Neural progenitor cell (in vitro differentiated cells): ENCODE measurements at regions not wholly inside any gene's neighbourhood (a gene's known extent, or its start where the extent isn't known, plus 50 kb on each side); places are given as distances from the start of the nearest gene placed in this dataset.

ENCODE experiments used
- DNase-seq: peaks from one replicate; pipeline ENCODE4 v3.0.0-alpha.2; 2016; ENCODE audit warnings: low spot score
- H2AFZ ChIP-seq: fragments of 200-600 bp; sonication (generic); replicated peaks from 2 replicates; pipeline ENCODE4 v1.6.1; 2016; ENCODE audit warnings: antibody characterized with exemption
- H3F3A ChIP-seq: fragments of 200-600 bp; sonication (generic); 2 replicates; pipeline ENCODE4 v1.6.1; 2016; ENCODE audit warnings: antibody characterized with exemption, low read depth
- H3K27ac ChIP-seq: fragments of 200-600 bp; sonication (generic); 2 replicates; pipeline ENCODE4 v1.5.1; 2016; ENCODE audit warnings: mild to moderate bottlenecking
- H3K27me3 ChIP-seq: fragments of 200-600 bp; sonication (generic); 2 replicates; pipeline ENCODE4 v1.6.1; 2016; ENCODE audit warnings: mild to moderate bottlenecking, moderate library complexity
- H3K36me3 ChIP-seq: fragments of 200-600 bp; sonication (generic); 2 replicates; pipeline ENCODE4 v1.5.1; 2016
- H3K4me1 ChIP-seq: fragments of 200-600 bp; sonication (generic); 2 replicates; pipeline ENCODE4 v1.6.1; 2016; ENCODE audit warnings: mixed run types
- H3K4me2 ChIP-seq: fragments of 200-600 bp; sonication (generic); 2 replicates; pipeline ENCODE4 v1.6.1; 2016
- H3K4me3 ChIP-seq: fragments of 200-600 bp; sonication (generic); 2 replicates; pipeline ENCODE4 v1.5.1; 2016
- H3K79me2 ChIP-seq: fragments of 200-600 bp; sonication (generic); 2 replicates; pipeline ENCODE4 v1.6.1; 2016; ENCODE audit warnings: low read depth
- H3K9ac ChIP-seq: fragments of 200-600 bp; sonication (generic); 2 replicates; pipeline ENCODE4 v1.6.1; 2016
- H3K9me3 ChIP-seq: fragments of 200-600 bp; sonication (generic); 2 replicates; pipeline ENCODE4 v1.5.1; 2016; ENCODE audit warnings: low read depth
- H4K20me1 ChIP-seq: fragments of 200-600 bp; sonication (generic); 2 replicates; pipeline ENCODE4 v1.6.1; 2016; ENCODE audit warnings: low read depth
- H3K27ac Mint-ChIP-seq: 3 replicates; pipeline ENCODE4 v1.8.0; 2021; ENCODE audit warnings: mixed read lengths
- H3K27me3 Mint-ChIP-seq: 2 replicates; pipeline ENCODE4 v1.8.0; 2022; ENCODE audit warnings: low read depth, mild to moderate bottlenecking, inconsistent platforms, moderate library complexity, mixed read lengths; ENCODE audit not compliant: insufficient read depth
- H3K36me3 Mint-ChIP-seq: 3 replicates; pipeline ENCODE4 v1.8.0; 2021; ENCODE audit warnings: mixed read lengths
- H3K4me1 Mint-ChIP-seq: 3 replicates; pipeline ENCODE4 v1.8.0; 2021; ENCODE audit warnings: mixed read lengths
- H3K4me3 Mint-ChIP-seq: 3 replicates; pipeline ENCODE4 v1.8.0; 2021; ENCODE audit warnings: mild to moderate bottlenecking, moderate library complexity, mixed read lengths
- H3K9me3 Mint-ChIP-seq: 3 replicates; pipeline ENCODE4 v1.8.0; 2020; ENCODE audit warnings: mixed read lengths
- EZH2 ChIP-seq: fragments of 200-600 bp; sonication (generic); IDR thresholded peaks from 2 replicates; pipeline ENCODE4 v1.6.1; 2017; ENCODE audit warnings: antibody characterized with exemption, mild to moderate bottlenecking, moderate library complexity
- EZH2phosphoT487 ChIP-seq: fragments of 200-600 bp; sonication (generic); IDR thresholded peaks from 2 replicates; pipeline ENCODE4 v1.6.1; 2017; ENCODE audit warnings: antibody characterized with exemption
- TF ChIP-seq, protein P1 (sequence below): fragments of 200-600 bp; sonication (generic); IDR thresholded peaks from 2 replicates; pipeline ENCODE4 v1.5.1; 2017; ENCODE audit warnings: antibody characterized with exemption, mild to moderate bottlenecking

GRCh38 chr6:85135376-85136094 lies 314.3 kb upstream of the NT5E start:
- no peaks in the 10 kb centered on the region for H3K79me2 ChIP-seq
- no peaks in the 10 kb centered on the region for H3K4me1 ChIP-seq
- no peaks in the 10 kb centered on the region for H3K36me3 ChIP-seq
- Mint-ChIP-seq H3K36me3 (no peaks in the 10 kb centered on the region), H3K4me1 (peaks cover 2% of the 10 kb centered on the region), H3K27ac (no peak overlapping the region), H3K27me3 (no peaks in the 10 kb centered on the region), H3K9me3 (no peaks in the 10 kb centered on the region), H3K4me3 (no peak overlapping the region)
- no peak overlapping the region for H3K9ac ChIP-seq
- no peak overlapping the region for H3K27ac ChIP-seq
- TF ChIP-seq EZH2 (no peak), EZH2phosphoT487 (no peak)
- TF ChIP-seq, protein P1, sequence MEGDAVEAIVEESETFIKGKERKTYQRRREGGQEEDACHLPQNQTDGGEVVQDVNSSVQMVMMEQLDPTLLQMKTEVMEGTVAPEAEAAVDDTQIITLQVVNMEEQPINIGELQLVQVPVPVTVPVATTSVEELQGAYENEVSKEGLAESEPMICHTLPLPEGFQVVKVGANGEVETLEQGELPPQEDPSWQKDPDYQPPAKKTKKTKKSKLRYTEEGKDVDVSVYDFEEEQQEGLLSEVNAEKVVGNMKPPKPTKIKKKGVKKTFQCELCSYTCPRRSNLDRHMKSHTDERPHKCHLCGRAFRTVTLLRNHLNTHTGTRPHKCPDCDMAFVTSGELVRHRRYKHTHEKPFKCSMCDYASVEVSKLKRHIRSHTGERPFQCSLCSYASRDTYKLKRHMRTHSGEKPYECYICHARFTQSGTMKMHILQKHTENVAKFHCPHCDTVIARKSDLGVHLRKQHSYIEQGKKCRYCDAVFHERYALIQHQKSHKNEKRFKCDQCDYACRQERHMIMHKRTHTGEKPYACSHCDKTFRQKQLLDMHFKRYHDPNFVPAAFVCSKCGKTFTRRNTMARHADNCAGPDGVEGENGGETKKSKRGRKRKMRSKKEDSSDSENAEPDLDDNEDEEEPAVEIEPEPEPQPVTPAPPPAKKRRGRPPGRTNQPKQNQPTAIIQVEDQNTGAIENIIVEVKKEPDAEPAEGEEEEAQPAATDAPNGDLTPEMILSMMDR = no peak
- H3K9me3 ChIP-seq = no peaks in the 10 kb centered on the region
- no peak overlapping the region for H3K4me2 ChIP-seq
- no peak for DNase-seq
- no peaks in the 10 kb centered on the region for H3K27me3 ChIP-seq
- no peak overlapping the region for H3K4me3 ChIP-seq
- H2AFZ ChIP-seq = no peak overlapping the region
- no peaks in the 10 kb centered on the region for H4K20me1 ChIP-seq
- H3F3A ChIP-seq = no peaks in the 10 kb centered on the region

GRCh38 chr6:85134172-85134571 lies 315.7 kb upstream of the NT5E start:
- H4K20me1 ChIP-seq = no peaks in the 10 kb centered on the region
- no peaks in the 10 kb centered on the region for H3K36me3 ChIP-seq
- no peaks in the 10 kb centered on the region for H3K4me1 ChIP-seq
- H3K27me3 ChIP-seq = no peaks in the 10 kb centered on the region
- H3K27ac Mint-ChIP-seq = no peak overlapping the region
- DNase-seq = no peak
- H3K36me3 Mint-ChIP-seq = no peaks in the 10 kb centered on the region
- no peak overlapping the region for H3K4me2 ChIP-seq
- H3K9me3 ChIP-seq = no peaks in the 10 kb centered on the region
- H3K9ac ChIP-seq = no peak overlapping the region
- peaks cover 2% of the 10 kb centered on the region for H3K4me1 Mint-ChIP-seq
- no peak overlapping the region for H3K4me3 ChIP-seq
- H3K79me2 ChIP-seq = no peaks in the 10 kb centered on the region
- no peaks in the 10 kb centered on the region for H3F3A ChIP-seq
- H3K27ac ChIP-seq = no peak overlapping the region
- H3K9me3 Mint-ChIP-seq = no peaks in the 10 kb centered on the region
- no peak overlapping the region for H2AFZ ChIP-seq
- TF ChIP-seq EZH2 (no peak), EZH2phosphoT487 (no peak)
- TF ChIP-seq, protein P1 = no peak
- H3K27me3 Mint-ChIP-seq = no peaks in the 10 kb centered on the region
- no peak overlapping the region for H3K4me3 Mint-ChIP-seq

- no peak for DNase-seq
- Histone ChIP-seq H3K79me2 (no peaks in the 10 kb centered on the region), H3K27ac (no peak overlapping the region), H3K36me3 (no peaks in the 10 kb centered on the region), H2AFZ (no peak overlapping the region), H3F3A (no peaks in the 10 kb centered on the region), H3K27me3 (no peaks in the 10 kb centered on the region), H3K4me1 (no peaks in the 10 kb centered on the region), H3K4me3 (no peak overlapping the region), H3K9me3 (no peaks in the 10 kb centered on the region), H3K9ac (no peak overlapping the region), H4K20me1 (no peaks in the 10 kb centered on the region), H3K4me2 (no peak overlapping the region)
- Mint-ChIP-seq H3K4me3 (no peak overlapping the region), H3K27ac (no peak overlapping the region), H3K36me3 (no peaks in the 10 kb centered on the region), H3K9me3 (no peaks in the 10 kb centered on the region), H3K4me1 (peaks cover 2% of the 10 kb centered on the region), H3K27me3 (peaks cover 2% of the 10 kb centered on the region)
- TF ChIP-seq EZH2phosphoT487 = no peak
Observed at GRCh38 chr6:85132091-85132490, 317.8 kb upstream of the NT5E start.

DNA sequence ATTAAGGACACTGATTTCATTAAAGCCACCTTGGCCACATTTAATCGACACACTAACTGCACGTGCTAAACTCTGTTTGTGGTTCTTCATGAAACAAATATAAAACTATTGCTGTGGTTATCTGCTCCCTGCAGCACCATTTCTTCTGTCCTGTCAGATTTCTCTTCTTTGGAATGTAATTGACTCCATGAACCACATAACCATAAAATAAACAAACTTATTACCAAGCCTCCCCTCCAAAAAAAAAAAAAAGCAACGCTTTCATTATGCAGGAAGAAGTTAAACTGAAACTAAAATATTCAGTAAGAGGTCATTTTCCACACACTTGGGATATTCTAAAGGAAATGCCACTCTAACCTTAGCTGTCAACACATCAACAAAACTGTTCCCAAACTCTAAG lies 319.1 kb upstream of the NT5E start:
- Histone ChIP-seq H3K4me2 (no peak overlapping the region), H3K79me2 (no peaks in the 10 kb centered on the region), H3K9ac (no peak overlapping the region), H3K4me3 (no peak overlapping the region), H2AFZ (no peak overlapping the region), H3K27me3 (no peaks in the 10 kb centered on the region), H3F3A (no peaks in the 10 kb centered on the region), H3K4me1 (no peaks in the 10 kb centered on the region), H3K36me3 (no peaks in the 10 kb centered on the region), H3K27ac (no peak overlapping the region), H3K9me3 (no peaks in the 10 kb centered on the region), H4K20me1 (no peaks in the 10 kb centered on the region)
- H3K4me3 Mint-ChIP-seq = no peak overlapping the region
- peaks cover 2% of the 10 kb centered on the region for H3K4me1 Mint-ChIP-seq
- DNase-seq = no peak
- H3K27ac Mint-ChIP-seq = no peak overlapping the region
- H3K9me3 Mint-ChIP-seq = no peaks in the 10 kb centered on the region
- peaks cover 8% of the 10 kb centered on the region for H3K27me3 Mint-ChIP-seq
- TF ChIP-seq EZH2 (no peak), EZH2phosphoT487 (no peak)
- TF ChIP-seq, protein P1 = no peak
- no peaks in the 10 kb centered on the region for H3K36me3 Mint-ChIP-seq
